ENCODE measurements at regions not wholly inside any gene's neighbourhood (a gene's known extent, or its start where the extent isn't known, plus 50 kb on each side); places are given as distances from the start of the nearest gene placed in this dataset.
"Not testable (repeated sequence)": the region's sequence is repeated elsewhere in the genome, so short reads cannot be mapped to it uniquely, and the experiment has no call there.

GRCh38 chr14:56046546-56046945 lies 71.7 kb upstream of the PELI2 start:
- ATAC-seq (no peak), DNase-seq (ENCODE audit: missing footprints) (no peak)
- intact Hi-C loops (cut with DNase I), result no loop called here

GRCh38 chr14:56046996-56047395 lies 71.2 kb upstream of the PELI2 start:
- intact Hi-C loops (cut with DNase I), result no loop called here
- DNase-seq (ENCODE audit: missing footprints) (no peak), ATAC-seq (no peak)

- no peak for ATAC-seq
- intact Hi-C loops (cut with DNase I), result no loop called here
- DNase-seq (ENCODE audit: missing footprints), result no peak
Measured at GRCh38 chr14:56049536-56049935, 68.7 kb upstream of the PELI2 start.

GRCh38 chr14:56055511-56055910 lies 62.7 kb upstream of the PELI2 start:
- intact Hi-C loops (cut with DNase I), result no loop called here
- no peak for DNase-seq (ENCODE audit: missing footprints)
- ATAC-seq, result no peak

- intact Hi-C loops (cut with DNase I), result no loop called here
Measured at GRCh38 chr14:56056031-56056430, 62.2 kb upstream of the PELI2 start.

GRCh38 chr14:56057071-56057741 lies 61.0 kb upstream of the PELI2 start:
- ATAC-seq (no peak), DNase-seq (ENCODE audit: missing footprints) (no peak)
- intact Hi-C loops (cut with DNase I), result no loop called here

More at GRCh38 chr14:56056031-56056430, 62.2 kb upstream of the PELI2 start:
- DNase-seq (ENCODE audit: missing footprints) (no peak), ATAC-seq (no peak)

GRCh38 chr14:56057767-56058166 lies 60.4 kb upstream of the PELI2 start:
- intact Hi-C loops (cut with DNase I), result no loop called here
- no peak for ATAC-seq

GRCh38 chr14:56059054-56059453 lies 59.2 kb upstream of the PELI2 start:
- DNase-seq (ENCODE audit: missing footprints), result no peak
- intact Hi-C loops (cut with DNase I), result no loop called here
- ATAC-seq, result no peak

More at GRCh38 chr14:56057767-56058166, 60.4 kb upstream of the PELI2 start:
- DNase-seq (ENCODE audit: missing footprints), result no peak

GRCh38 chr14:56061051-56061450 lies 57.2 kb upstream of the PELI2 start:
- ATAC-seq, result no peak
- intact Hi-C loops (cut with DNase I), result no loop called here

GRCh38 chr14:56063131-56063530 lies 55.1 kb upstream of the PELI2 start:
- ATAC-seq (no peak), DNase-seq (ENCODE audit: missing footprints) (no peak)
- intact Hi-C loops (cut with DNase I), result no loop called here

More at GRCh38 chr14:56061051-56061450, 57.2 kb upstream of the PELI2 start:
- no peak for DNase-seq (ENCODE audit: missing footprints)

- no peak for DNase-seq (ENCODE audit: missing footprints)
- ATAC-seq, result no peak
- intact Hi-C loops (cut with DNase I), result no loop called here
Measured at GRCh38 chr14:56064513-56064912, 53.7 kb upstream of the PELI2 start.

GRCh38 chr14:56065199-56065598 lies 53.0 kb upstream of the PELI2 start:
- DNase-seq (ENCODE audit: missing footprints); intact Hi-C loops (cut with DNase I); ATAC-seq: not testable (repeated sequence)

GRCh38 chr14:56065621-56066290 lies 52.5 kb upstream of the PELI2 start:
- no peak for ATAC-seq
- intact Hi-C loops (cut with DNase I), result no loop called here
- DNase-seq (ENCODE audit: missing footprints), result no peak

Measured in Right ventricle myocardium inferior (tissue), 1 donor.